Mesothelial cell of epicardium (in vitro differentiated cells): ENCODE measurements at regions not wholly inside any gene's neighbourhood (a gene's known extent, or its start where the extent isn't known, plus 50 kb on each side); places are given as distances from the start of the nearest gene placed in this dataset.

Experiments
- DNase-seq, 2 experiments: peaks; one replicate each; pipeline ENCODE4 v3.0.0; 2021; ENCODE audit warnings: low spot score in 2 of 2; ENCODE audit not compliant: unreplicated experiment in 2 of 2
- H3K27ac Mint-ChIP-seq: 2 replicates; pipeline ENCODE4 v1.8.0; 2021; ENCODE audit warnings: mixed read lengths
- H3K27me3 Mint-ChIP-seq: 2 replicates; pipeline ENCODE4 v1.8.0; 2021; ENCODE audit warnings: low read depth, mixed read lengths
- H3K36me3 Mint-ChIP-seq: 2 replicates; pipeline ENCODE4 v1.8.0; 2021; ENCODE audit warnings: mixed read lengths
- H3K4me1 Mint-ChIP-seq: 2 replicates; pipeline ENCODE4 v1.8.0; 2021; ENCODE audit warnings: mixed read lengths
- H3K4me3 Mint-ChIP-seq: 2 replicates; pipeline ENCODE4 v1.8.0; 2021; ENCODE audit warnings: mild to moderate bottlenecking, moderate library complexity, mixed read lengths
- H3K9me3 Mint-ChIP-seq: 2 replicates; pipeline ENCODE4 v1.8.0; 2021; ENCODE audit warnings: mixed read lengths
- TF ChIP-seq, protein P1 (sequence below): fragments of 200-600 bp; sonication (generic); IDR thresholded peaks from one replicate; pipeline ENCODE4 v1.5.0; 2021; ENCODE audit warnings: antibody characterized with exemption; ENCODE audit not compliant: unreplicated experiment

DNA sequence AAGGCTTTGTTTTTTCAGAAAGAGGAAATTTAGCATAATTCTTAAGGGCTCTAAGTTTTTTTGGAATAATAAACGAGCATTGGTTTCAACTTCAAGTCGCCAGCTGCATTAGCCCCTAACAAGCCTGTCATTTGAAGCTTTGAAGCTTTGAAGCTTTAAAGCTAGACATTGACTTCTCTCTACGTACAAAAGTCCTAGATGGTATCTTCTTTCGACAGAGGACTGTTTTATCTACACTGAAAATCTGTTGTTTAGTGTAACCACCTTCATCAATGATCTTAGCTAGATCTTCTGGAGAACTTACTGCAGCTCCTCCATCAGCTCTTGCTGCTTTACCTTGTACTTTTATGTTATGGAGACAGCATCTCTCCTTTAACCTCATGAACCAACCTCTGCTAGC, 79.6 kb upstream of the TMEM72 start:
- no peaks in the 10 kb centered on the region for H3K9me3 Mint-ChIP-seq
- no peak overlapping the region for H3K4me3 Mint-ChIP-seq
- no peaks in the 10 kb centered on the region for H3K36me3 Mint-ChIP-seq
- TF ChIP-seq, protein P1, sequence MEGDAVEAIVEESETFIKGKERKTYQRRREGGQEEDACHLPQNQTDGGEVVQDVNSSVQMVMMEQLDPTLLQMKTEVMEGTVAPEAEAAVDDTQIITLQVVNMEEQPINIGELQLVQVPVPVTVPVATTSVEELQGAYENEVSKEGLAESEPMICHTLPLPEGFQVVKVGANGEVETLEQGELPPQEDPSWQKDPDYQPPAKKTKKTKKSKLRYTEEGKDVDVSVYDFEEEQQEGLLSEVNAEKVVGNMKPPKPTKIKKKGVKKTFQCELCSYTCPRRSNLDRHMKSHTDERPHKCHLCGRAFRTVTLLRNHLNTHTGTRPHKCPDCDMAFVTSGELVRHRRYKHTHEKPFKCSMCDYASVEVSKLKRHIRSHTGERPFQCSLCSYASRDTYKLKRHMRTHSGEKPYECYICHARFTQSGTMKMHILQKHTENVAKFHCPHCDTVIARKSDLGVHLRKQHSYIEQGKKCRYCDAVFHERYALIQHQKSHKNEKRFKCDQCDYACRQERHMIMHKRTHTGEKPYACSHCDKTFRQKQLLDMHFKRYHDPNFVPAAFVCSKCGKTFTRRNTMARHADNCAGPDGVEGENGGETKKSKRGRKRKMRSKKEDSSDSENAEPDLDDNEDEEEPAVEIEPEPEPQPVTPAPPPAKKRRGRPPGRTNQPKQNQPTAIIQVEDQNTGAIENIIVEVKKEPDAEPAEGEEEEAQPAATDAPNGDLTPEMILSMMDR = no peak
- peaks cover 5% of the 10 kb centered on the region for H3K27me3 Mint-ChIP-seq
- H3K4me1 Mint-ChIP-seq = no peaks in the 10 kb centered on the region
- no peak overlapping the region for H3K27ac Mint-ChIP-seq
- DNase-seq = no peak

- Mint-ChIP-seq H3K36me3 (no peaks in the 10 kb centered on the region), H3K4me3 (no peak overlapping the region), H3K27ac (no peak overlapping the region), H3K9me3 (no peaks in the 10 kb centered on the region), H3K4me1 (no peaks in the 10 kb centered on the region), H3K27me3 (peaks cover 5% of the 10 kb centered on the region)
- TF ChIP-seq, protein P1 = no peak
- DNase-seq = no peak
Measured at GRCh38 chr10:44832595-44833390, 78.3 kb upstream of the TMEM72 start.

GRCh38 chr10:44834131-44834530, 77.0 kb upstream of the TMEM72 start:
- Mint-ChIP-seq H3K9me3 (no peaks in the 10 kb centered on the region), H3K27ac (no peak overlapping the region), H3K36me3 (no peaks in the 10 kb centered on the region)

DNA sequence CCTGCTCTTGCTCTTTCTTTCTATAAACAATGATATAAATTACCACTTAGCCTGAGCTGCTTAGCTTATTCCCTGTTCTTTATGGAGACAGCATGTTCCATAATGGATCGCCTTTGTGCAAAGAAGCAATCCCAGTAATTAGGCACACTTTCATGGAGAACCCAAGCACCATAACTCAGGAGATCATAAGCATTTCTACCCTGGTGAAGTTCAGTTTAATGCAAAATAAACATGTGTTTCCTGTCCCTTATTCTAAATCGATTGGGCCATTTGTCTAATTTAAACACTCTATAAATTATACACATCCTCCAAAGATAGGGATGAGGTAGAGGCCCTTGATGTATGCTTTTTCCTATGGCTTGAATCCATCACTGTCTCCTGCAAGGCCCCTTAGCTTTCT, 75.8 kb upstream of the TMEM72 start:
- TF ChIP-seq, protein P1 = no peak
- Mint-ChIP-seq H3K9me3 (no peaks in the 10 kb centered on the region), H3K27ac (no peak overlapping the region), H3K27me3 (peaks cover 7% of the 10 kb centered on the region), H3K36me3 (no peaks in the 10 kb centered on the region), H3K4me1 (no peaks in the 10 kb centered on the region), H3K4me3 (no peak overlapping the region)
- no peak for DNase-seq

More at GRCh38 chr10:44834131-44834530, 77.0 kb upstream of the TMEM72 start:
- no peak for DNase-seq
- H3K4me3 Mint-ChIP-seq = no peak overlapping the region
- H3K27me3 Mint-ChIP-seq = peaks cover 5% of the 10 kb centered on the region
- TF ChIP-seq, protein P1 = no peak
- no peaks in the 10 kb centered on the region for H3K4me1 Mint-ChIP-seq

DNA sequence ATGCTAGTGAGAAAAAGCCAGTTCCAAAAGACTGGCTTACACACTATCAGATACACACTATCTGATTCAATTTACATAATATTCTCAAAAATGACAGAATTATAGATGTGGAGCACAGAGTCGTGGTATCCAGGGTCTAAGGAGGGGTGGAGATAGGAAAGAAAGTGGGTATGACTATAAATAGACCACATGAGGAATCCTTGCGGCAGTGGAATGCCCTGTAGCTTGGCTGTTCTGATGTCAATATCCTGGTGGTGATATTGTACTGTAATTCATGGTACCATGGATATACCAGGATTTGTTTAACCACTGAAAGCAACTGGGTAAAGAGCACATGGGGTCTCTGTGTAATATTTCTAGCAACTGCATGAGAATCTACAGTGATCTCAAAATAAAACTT, 67.7 kb upstream of the TMEM72 start:
- no peak for DNase-seq
- Mint-ChIP-seq H3K27ac (no peak overlapping the region), H3K9me3 (peaks cover 3% of the 10 kb centered on the region), H3K4me1 (peaks cover 3% of the 10 kb centered on the region), H3K4me3 (no peak overlapping the region), H3K27me3 (peaks cover 13% of the 10 kb centered on the region), H3K36me3 (no peaks in the 10 kb centered on the region)
- TF ChIP-seq, protein P1 = no peak
